HepG2 (cell line): ENCODE measurements at regions not wholly inside any gene's neighbourhood (a gene's known extent, or its start where the extent isn't known, plus 50 kb on each side); places are given as distances from the start of the nearest gene placed in this dataset.

ENCODE experiments used
- GATAD1 ChIP-seq: IDR thresholded peaks from 2 replicates; pipeline ENCODE4 v1.6.1; 2016; ENCODE audit warnings: missing genetic modification reagents, missing compliant biosample characterization
- KLF13 ChIP-seq: sonication (generic); formaldehyde crosslinking; IDR thresholded peaks from 2 replicates; pipeline ENCODE4 v1.4.0; 2020; ENCODE audit warnings: mild to moderate bottlenecking, missing genetic modification reagents
- MAZ ChIP-seq, 2 experiments: sonication (generic) in 1 of 2; formaldehyde crosslinking in 1 of 2; IDR thresholded peaks; 2 replicates each; pipeline versions ENCODE4 v1.5.0 to v1.6.1; 2012 to 2020; ENCODE audit warnings: low read depth in 2 of 2, mild to moderate bottlenecking in 2 of 2, borderline replicate concordance in 1 of 2, improper control_type of control experiment in 1 of 2, low read length in 1 of 2, missing genetic modification reagents in 1 of 2, moderate library complexity in 1 of 2
- NCOA1 ChIP-seq: sonication (generic); formaldehyde crosslinking; IDR thresholded peaks from 2 replicates; pipeline ENCODE4 v1.9.0; 2021; ENCODE audit warnings: missing genetic modification reagents
- NR2F2 ChIP-seq: IDR thresholded peaks from 2 replicates; pipeline ENCODE4 v1.6.1; 2012; ENCODE audit warnings: low read depth, inconsistent platforms, borderline replicate concordance
- RAD21 ChIP-seq: fragments of 450-650 bp; formaldehyde crosslinking; IDR thresholded peaks from 2 replicates; pipeline ENCODE4 v1.5.0; 2020; ENCODE audit warnings: mild to moderate bottlenecking
- RXRB ChIP-seq: IDR thresholded peaks from 2 replicates; pipeline ENCODE4 v1.6.1; 2016; ENCODE audit warnings: borderline replicate concordance, missing genetic modification reagents, missing compliant biosample characterization
- ZNF136 ChIP-seq: sonication (generic); formaldehyde crosslinking; IDR thresholded peaks from 2 replicates; pipeline ENCODE4 v1.8.1; 2022; ENCODE audit warnings: low read depth, mild to moderate bottlenecking, moderate library complexity, missing genetic modification reagents
- ZNF337 ChIP-seq: sonication (generic); formaldehyde crosslinking; IDR thresholded peaks from 2 replicates; pipeline ENCODE4 v1.5.1; 2020; ENCODE audit warnings: missing genetic modification reagents, low read depth, mild to moderate bottlenecking, borderline replicate concordance
- ZNF33A ChIP-seq: sonication (generic); formaldehyde crosslinking; IDR thresholded peaks from 2 replicates; pipeline ENCODE4 v1.5.1; 2020; ENCODE audit warnings: missing genetic modification reagents, mild to moderate bottlenecking, moderate library complexity, borderline replicate concordance
- ZNF703 ChIP-seq: sonication (generic); formaldehyde crosslinking; IDR thresholded peaks from 2 replicates; pipeline ENCODE4 v1.5.1; 2020; ENCODE audit warnings: missing genetic modification reagents, mild to moderate bottlenecking, moderate library complexity, borderline replicate concordance
- ZNF768 ChIP-seq: sonication (generic); formaldehyde crosslinking; IDR thresholded peaks from 2 replicates; pipeline ENCODE4 v1.4.0; 2020; ENCODE audit warnings: missing genetic modification reagents
- ZNF839 ChIP-seq: sonication (generic); formaldehyde crosslinking; IDR thresholded peaks from 2 replicates; pipeline ENCODE4 v1.4.0; 2020; ENCODE audit warnings: missing genetic modification reagents, mild to moderate bottlenecking, borderline replicate concordance
- TF ChIP-seq, protein P1 (sequence below): sonication (generic); formaldehyde crosslinking; IDR thresholded peaks from 2 replicates; pipeline ENCODE4 v1.8.1; 2022; ENCODE audit warnings: mild to moderate bottlenecking, missing genetic modification reagents
- TF ChIP-seq, protein P2 (sequence below): sonication (generic); formaldehyde crosslinking; IDR thresholded peaks from 2 replicates; pipeline ENCODE4 v1.5.0; 2020; ENCODE audit warnings: mild to moderate bottlenecking, missing genetic modification reagents, moderate library complexity
- TF ChIP-seq, protein P3 (sequence below): IDR thresholded peaks from 2 replicates; pipeline ENCODE4 v1.6.1; 2016
- TF ChIP-seq, protein P4 (sequence below): sonication (generic); formaldehyde crosslinking; IDR thresholded peaks from 2 replicates; pipeline ENCODE4 v1.4.0; 2020; ENCODE audit warnings: missing genetic modification reagents
- TF ChIP-seq, protein P5 (sequence below): conservative IDR thresholded peaks from 2 replicates; pipeline ENCODE4 v1.6.1; 2018; ENCODE audit warnings: missing genetic modification reagents

DNA sequence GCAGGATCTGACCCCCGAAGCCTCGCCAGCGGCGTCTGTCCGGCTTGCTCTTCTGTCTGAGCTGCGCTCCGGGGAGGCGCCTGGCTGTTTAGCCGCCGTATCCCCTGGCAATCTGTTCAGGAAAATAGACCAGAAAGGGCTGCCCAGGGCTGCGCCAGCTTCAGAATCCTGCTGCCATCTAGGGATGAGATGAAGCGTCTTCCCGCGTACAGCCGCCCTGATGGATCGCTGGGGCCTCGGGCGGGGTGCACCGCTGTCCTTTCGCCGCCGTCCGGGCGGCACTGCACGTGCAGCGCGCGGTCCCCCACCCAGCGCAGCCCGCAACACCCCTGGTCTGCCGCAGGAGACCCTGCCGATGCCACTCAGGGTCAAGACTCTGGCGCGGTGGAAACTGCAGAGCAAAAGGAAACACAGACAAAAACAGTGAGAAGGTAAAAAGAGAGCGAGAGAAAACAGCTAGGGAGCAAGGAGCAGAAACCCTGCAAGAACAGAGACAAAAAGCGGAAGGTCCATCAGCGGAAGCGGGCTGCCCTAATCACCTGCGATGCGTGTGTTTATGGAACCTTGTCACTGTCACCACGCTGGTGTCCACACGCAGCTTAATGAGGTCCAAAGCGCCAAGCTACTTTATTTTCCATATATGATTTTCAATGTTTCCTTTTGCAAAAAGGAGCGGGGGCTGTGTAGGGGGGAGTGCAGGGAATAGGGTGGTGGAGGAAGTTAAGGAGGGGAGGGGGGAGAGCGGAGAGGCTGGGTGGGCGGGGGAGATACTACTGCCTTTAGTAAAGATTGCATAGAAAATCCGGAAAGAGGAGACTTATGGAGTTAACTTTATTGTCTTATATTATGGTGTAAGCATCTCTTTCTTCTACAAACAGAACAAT, 2113.3 kb upstream of the PIK3C3 start (continued):
- no peak for TF ChIP-seq ZNF337 (CRISPR knock-in tag)
- TF ChIP-seq ZNF136 (CRISPR knock-in tag), result no peak
- no peak for TF ChIP-seq NCOA1 (CRISPR knock-in tag)
- TF ChIP-seq ZNF768 (CRISPR knock-in tag), result peak; percentile 69; the same call in 1 of the 2 replicates
- TF ChIP-seq GATAD1 (CRISPR knock-in tag), result no peak
- TF ChIP-seq ZNF839 (CRISPR knock-in tag), result no peak
- TF ChIP-seq ZNF703 (CRISPR knock-in tag), result no peak
- no peak for TF ChIP-seq KLF13 (CRISPR knock-in tag)
- TF ChIP-seq, protein P1, sequence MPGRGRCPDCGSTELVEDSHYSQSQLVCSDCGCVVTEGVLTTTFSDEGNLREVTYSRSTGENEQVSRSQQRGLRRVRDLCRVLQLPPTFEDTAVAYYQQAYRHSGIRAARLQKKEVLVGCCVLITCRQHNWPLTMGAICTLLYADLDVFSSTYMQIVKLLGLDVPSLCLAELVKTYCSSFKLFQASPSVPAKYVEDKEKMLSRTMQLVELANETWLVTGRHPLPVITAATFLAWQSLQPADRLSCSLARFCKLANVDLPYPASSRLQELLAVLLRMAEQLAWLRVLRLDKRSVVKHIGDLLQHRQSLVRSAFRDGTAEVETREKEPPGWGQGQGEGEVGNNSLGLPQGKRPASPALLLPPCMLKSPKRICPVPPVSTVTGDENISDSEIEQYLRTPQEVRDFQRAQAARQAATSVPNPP (CRISPR knock-in tag), result no peak
- no peak for TF ChIP-seq MAZ (IDR thresholded peaks at IDR 0.05; ENCODE audit: borderline replicate concordance, low read depth, low read length)
- TF ChIP-seq MAZ (CRISPR knock-in tag; IDR thresholded peaks at IDR 0.05; ENCODE audit: low read depth), result no peak; the same call in 1 of the 2 replicates
- TF ChIP-seq, protein P2, sequence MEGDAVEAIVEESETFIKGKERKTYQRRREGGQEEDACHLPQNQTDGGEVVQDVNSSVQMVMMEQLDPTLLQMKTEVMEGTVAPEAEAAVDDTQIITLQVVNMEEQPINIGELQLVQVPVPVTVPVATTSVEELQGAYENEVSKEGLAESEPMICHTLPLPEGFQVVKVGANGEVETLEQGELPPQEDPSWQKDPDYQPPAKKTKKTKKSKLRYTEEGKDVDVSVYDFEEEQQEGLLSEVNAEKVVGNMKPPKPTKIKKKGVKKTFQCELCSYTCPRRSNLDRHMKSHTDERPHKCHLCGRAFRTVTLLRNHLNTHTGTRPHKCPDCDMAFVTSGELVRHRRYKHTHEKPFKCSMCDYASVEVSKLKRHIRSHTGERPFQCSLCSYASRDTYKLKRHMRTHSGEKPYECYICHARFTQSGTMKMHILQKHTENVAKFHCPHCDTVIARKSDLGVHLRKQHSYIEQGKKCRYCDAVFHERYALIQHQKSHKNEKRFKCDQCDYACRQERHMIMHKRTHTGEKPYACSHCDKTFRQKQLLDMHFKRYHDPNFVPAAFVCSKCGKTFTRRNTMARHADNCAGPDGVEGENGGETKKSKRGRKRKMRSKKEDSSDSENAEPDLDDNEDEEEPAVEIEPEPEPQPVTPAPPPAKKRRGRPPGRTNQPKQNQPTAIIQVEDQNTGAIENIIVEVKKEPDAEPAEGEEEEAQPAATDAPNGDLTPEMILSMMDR (CRISPR knock-in tag), result peak; percentile 84
- TF ChIP-seq, protein P3, sequence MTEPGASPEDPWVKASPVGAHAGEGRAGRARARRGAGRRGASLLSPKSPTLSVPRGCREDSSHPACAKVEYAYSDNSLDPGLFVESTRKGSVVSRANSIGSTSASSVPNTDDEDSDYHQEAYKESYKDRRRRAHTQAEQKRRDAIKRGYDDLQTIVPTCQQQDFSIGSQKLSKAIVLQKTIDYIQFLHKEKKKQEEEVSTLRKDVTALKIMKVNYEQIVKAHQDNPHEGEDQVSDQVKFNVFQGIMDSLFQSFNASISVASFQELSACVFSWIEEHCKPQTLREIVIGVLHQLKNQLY (CRISPR knock-in tag), result no peak
- TF ChIP-seq, protein P4, sequence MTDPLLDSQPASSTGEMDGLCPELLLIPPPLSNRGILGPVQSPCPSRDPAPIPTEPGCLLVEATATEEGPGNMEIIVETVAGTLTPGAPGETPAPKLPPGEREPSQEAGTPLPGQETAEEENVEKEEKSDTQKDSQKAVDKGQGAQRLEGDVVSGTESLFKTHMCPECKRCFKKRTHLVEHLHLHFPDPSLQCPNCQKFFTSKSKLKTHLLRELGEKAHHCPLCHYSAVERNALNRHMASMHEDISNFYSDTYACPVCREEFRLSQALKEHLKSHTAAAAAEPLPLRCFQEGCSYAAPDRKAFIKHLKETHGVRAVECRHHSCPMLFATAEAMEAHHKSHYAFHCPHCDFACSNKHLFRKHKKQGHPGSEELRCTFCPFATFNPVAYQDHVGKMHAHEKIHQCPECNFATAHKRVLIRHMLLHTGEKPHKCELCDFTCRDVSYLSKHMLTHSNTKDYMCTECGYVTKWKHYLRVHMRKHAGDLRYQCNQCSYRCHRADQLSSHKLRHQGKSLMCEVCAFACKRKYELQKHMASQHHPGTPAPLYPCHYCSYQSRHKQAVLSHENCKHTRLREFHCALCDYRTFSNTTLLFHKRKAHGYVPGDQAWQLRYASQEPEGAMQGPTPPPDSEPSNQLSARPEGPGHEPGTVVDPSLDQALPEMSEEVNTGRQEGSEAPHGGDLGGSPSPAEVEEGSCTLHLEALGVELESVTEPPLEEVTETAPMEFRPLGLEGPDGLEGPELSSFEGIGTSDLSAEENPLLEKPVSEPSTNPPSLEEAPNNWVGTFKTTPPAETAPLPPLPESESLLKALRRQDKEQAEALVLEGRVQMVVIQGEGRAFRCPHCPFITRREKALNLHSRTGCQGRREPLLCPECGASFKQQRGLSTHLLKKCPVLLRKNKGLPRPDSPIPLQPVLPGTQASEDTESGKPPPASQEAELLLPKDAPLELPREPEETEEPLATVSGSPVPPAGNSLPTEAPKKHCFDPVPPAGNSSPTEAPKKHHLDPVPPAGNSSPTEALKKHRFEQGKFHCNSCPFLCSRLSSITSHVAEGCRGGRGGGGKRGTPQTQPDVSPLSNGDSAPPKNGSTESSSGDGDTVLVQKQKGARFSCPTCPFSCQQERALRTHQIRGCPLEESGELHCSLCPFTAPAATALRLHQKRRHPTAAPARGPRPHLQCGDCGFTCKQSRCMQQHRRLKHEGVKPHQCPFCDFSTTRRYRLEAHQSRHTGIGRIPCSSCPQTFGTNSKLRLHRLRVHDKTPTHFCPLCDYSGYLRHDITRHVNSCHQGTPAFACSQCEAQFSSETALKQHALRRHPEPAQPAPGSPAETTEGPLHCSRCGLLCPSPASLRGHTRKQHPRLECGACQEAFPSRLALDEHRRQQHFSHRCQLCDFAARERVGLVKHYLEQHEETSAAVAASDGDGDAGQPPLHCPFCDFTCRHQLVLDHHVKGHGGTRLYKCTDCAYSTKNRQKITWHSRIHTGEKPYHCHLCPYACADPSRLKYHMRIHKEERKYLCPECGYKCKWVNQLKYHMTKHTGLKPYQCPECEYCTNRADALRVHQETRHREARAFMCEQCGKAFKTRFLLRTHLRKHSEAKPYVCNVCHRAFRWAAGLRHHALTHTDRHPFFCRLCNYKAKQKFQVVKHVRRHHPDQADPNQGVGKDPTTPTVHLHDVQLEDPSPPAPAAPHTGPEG (CRISPR knock-in tag), result no peak
- no peak for TF ChIP-seq NR2F2
- no peak for TF ChIP-seq ZNF33A (CRISPR knock-in tag)
- TF ChIP-seq RAD21 (CRISPR knock-in tag), result peak; percentile 78
- TF ChIP-seq RXRB, result no peak
- TF ChIP-seq, protein P5, sequence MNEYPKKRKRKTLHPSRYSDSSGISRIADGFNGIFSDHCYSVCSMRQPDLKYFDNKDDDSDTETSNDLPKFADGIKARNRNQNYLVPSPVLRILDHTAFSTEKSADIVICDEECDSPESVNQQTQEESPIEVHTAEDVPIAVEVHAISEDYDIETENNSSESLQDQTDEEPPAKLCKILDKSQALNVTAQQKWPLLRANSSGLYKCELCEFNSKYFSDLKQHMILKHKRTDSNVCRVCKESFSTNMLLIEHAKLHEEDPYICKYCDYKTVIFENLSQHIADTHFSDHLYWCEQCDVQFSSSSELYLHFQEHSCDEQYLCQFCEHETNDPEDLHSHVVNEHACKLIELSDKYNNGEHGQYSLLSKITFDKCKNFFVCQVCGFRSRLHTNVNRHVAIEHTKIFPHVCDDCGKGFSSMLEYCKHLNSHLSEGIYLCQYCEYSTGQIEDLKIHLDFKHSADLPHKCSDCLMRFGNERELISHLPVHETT, result no peak
